ENCODE measurements at regions not wholly inside any gene's neighbourhood (a gene's known extent, or its start where the extent isn't known, plus 50 kb on each side); places are given as distances from the start of the nearest gene placed in this dataset.

DNA sequence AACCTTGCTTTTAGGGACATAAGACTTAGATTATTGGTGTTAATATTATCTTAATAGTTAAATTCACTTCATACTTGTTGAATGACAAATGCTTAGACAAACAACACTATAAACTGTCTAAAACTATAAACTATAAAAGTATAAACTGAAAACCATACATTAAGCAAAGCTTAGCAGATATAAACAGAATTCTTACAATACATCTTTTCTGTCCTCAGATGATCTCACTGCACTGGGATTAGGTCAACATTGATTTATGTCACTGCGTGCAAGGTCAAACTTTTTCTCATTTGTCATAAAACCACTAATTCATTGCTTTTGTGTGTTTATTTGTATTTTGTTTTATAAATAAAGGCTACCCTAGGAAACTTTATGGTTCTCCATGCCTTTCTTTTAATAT, 1491.8 kb downstream of the NCAM2 start:
- no peaks in the 10 kb centered on the region for H3K36me3 ChIP-seq (replicated peaks; ENCODE audit: low read depth, low read length)
- no peak overlapping the region for H3K27ac ChIP-seq (ENCODE audit: low read length)
- no peaks in the 10 kb centered on the region for H3K27me3 ChIP-seq (ENCODE audit: low read depth, low read length)
- no peak overlapping the region for H3K4me2 ChIP-seq (ENCODE audit: low read length)
- no peak overlapping the region for H2AFZ ChIP-seq (ENCODE audit: low read depth, low read length)
- no peaks in the 10 kb centered on the region for H3K9me3 ChIP-seq (ENCODE audit: insufficient read depth, low read length)
- TF ChIP-seq, protein P1, sequence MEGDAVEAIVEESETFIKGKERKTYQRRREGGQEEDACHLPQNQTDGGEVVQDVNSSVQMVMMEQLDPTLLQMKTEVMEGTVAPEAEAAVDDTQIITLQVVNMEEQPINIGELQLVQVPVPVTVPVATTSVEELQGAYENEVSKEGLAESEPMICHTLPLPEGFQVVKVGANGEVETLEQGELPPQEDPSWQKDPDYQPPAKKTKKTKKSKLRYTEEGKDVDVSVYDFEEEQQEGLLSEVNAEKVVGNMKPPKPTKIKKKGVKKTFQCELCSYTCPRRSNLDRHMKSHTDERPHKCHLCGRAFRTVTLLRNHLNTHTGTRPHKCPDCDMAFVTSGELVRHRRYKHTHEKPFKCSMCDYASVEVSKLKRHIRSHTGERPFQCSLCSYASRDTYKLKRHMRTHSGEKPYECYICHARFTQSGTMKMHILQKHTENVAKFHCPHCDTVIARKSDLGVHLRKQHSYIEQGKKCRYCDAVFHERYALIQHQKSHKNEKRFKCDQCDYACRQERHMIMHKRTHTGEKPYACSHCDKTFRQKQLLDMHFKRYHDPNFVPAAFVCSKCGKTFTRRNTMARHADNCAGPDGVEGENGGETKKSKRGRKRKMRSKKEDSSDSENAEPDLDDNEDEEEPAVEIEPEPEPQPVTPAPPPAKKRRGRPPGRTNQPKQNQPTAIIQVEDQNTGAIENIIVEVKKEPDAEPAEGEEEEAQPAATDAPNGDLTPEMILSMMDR (IDR thresholded peaks at IDR 0.05; ENCODE audit: low read depth, low read length) = no peak
- no peak for TF ChIP-seq EZH2phosphoT487 (IDR thresholded peaks at IDR 0.05; ENCODE audit: low read depth)
- H3K79me2 ChIP-seq (ENCODE audit: low read length) = no peaks in the 10 kb centered on the region
- no peak overlapping the region for H3K9ac ChIP-seq (ENCODE audit: low read length)
- H3K4me1 ChIP-seq (ENCODE audit: low read length) = no peaks in the 10 kb centered on the region
- no peak overlapping the region for H3K4me3 ChIP-seq (ENCODE audit: low read length)
- H4K20me1 ChIP-seq (ENCODE audit: insufficient read depth, low read length) = no peaks in the 10 kb centered on the region

DNA sequence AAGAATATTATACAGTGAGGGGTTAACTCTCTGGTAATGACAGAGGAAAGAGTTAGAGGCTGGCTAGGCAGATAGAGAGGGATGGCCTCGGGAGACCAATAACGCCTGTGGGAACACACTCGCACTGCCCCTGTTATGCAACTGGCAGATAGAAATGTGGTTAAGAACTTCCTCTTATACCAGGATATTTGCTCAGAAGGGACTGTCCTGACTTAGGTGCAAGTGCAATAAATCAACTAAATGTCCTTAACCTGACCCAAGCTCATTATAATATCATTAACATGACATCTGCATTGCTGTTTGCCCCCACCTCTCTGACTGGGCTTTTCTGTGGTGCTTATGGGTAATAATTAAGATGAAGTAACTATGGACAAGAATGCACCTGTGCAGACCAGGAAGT, 1518.0 kb downstream of the NCAM2 start:
- Histone ChIP-seq H2AFZ (ENCODE audit: low read depth, low read length) (no peak overlapping the region), H3K9me3 (ENCODE audit: insufficient read depth, low read length) (no peaks in the 10 kb centered on the region)

DNA sequence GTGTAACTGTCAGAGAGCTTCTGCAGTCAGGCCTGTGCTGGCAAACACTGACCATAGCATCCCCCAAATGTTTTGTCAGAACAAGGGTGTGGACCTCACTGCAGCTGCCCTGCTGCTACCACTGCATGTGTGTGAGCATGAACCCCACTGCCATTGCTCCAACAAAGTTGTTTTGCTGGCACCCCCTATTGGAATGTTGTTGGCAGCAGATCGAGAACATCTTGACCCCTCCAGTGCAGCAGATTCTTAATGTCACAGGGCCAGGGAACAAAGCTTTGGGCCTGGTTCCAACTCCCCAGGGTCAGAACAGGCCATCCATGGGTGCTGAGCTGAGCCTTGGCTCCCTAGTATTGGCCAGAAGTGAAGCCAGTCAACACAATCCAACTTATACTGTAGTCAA, 1537.4 kb downstream of the NCAM2 start:
- H3K27me3 ChIP-seq (ENCODE audit: low read depth, low read length) = no peaks in the 10 kb centered on the region
- H3K9ac ChIP-seq (ENCODE audit: low read length) = no peak overlapping the region
- TF ChIP-seq, protein P1 (IDR thresholded peaks at IDR 0.05; ENCODE audit: low read depth, low read length) = no peak
- no peak for TF ChIP-seq EZH2phosphoT487 (IDR thresholded peaks at IDR 0.05; ENCODE audit: low read depth)
- no peak overlapping the region for H2AFZ ChIP-seq (ENCODE audit: low read depth, low read length)
- no peak overlapping the region for H3K4me2 ChIP-seq (ENCODE audit: low read length)
- no peak overlapping the region for H3K27ac ChIP-seq (ENCODE audit: low read length)
- H4K20me1 ChIP-seq (ENCODE audit: insufficient read depth, low read length) = no peaks in the 10 kb centered on the region
- no peaks in the 10 kb centered on the region for H3K4me1 ChIP-seq (ENCODE audit: low read length)
- H3K36me3 ChIP-seq (replicated peaks; ENCODE audit: low read depth, low read length) = no peaks in the 10 kb centered on the region
- H3K79me2 ChIP-seq (ENCODE audit: low read length) = no peaks in the 10 kb centered on the region
- no peak overlapping the region for H3K4me3 ChIP-seq (ENCODE audit: low read length)
- H3K9me3 ChIP-seq (ENCODE audit: insufficient read depth, low read length) = no peaks in the 10 kb centered on the region

More for the DNA sequence above, 1518.0 kb downstream of the NCAM2 start:
- Histone ChIP-seq H3K27me3 (ENCODE audit: low read depth, low read length) (no peaks in the 10 kb centered on the region), H3K36me3 (replicated peaks; ENCODE audit: low read depth, low read length) (no peaks in the 10 kb centered on the region), H3K79me2 (ENCODE audit: low read length) (no peaks in the 10 kb centered on the region), H3K4me3 (ENCODE audit: low read length) (no peak overlapping the region), H3K4me1 (ENCODE audit: low read length) (peaks cover 8% of the 10 kb centered on the region; the same call in 1 of the 2 replicates), H3K4me2 (ENCODE audit: low read length) (no peak overlapping the region), H3K27ac (ENCODE audit: low read length) (no peak overlapping the region), H4K20me1 (ENCODE audit: insufficient read depth, low read length) (no peaks in the 10 kb centered on the region), H3K9ac (ENCODE audit: low read length) (no peak overlapping the region)
- TF ChIP-seq EZH2phosphoT487 (IDR thresholded peaks at IDR 0.05; ENCODE audit: low read depth) = no peak
- TF ChIP-seq, protein P1 (IDR thresholded peaks at IDR 0.05; ENCODE audit: low read depth, low read length) = no peak

DNA sequence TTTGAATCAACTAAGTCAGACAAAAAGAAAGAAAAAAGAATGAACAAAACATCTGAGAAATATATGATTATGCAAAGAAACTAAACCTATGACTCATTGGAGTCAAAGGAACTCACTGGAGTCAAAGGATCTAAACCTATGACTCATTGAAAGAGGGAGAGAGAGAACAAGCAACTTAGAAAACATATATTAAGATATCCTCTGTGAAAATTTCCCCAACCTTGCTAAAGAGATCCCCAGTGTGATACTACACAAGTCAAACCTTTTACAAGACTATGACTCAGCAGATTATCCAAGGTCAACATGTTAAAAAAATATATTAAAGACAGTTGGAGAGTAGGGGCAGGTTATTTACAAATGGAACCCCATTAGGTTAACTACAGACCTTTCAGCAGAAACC, 1538.3 kb downstream of the NCAM2 start:
- no peak overlapping the region for H3K27ac ChIP-seq (ENCODE audit: low read length)

More for the DNA sequence above, 1538.3 kb downstream of the NCAM2 start:
- no peak for TF ChIP-seq EZH2phosphoT487 (IDR thresholded peaks at IDR 0.05; ENCODE audit: low read depth)
- TF ChIP-seq, protein P1 (IDR thresholded peaks at IDR 0.05; ENCODE audit: low read depth, low read length) = no peak
- H3K9ac ChIP-seq (ENCODE audit: low read length) = no peak overlapping the region
- H3K36me3 ChIP-seq (replicated peaks; ENCODE audit: low read depth, low read length) = no peaks in the 10 kb centered on the region
- H4K20me1 ChIP-seq (ENCODE audit: insufficient read depth, low read length) = no peaks in the 10 kb centered on the region
- no peaks in the 10 kb centered on the region for H3K79me2 ChIP-seq (ENCODE audit: low read length)
- no peaks in the 10 kb centered on the region for H3K9me3 ChIP-seq (ENCODE audit: insufficient read depth, low read length)
- no peak overlapping the region for H3K4me3 ChIP-seq (ENCODE audit: low read length)
- no peaks in the 10 kb centered on the region for H3K4me1 ChIP-seq (ENCODE audit: low read length)
- H3K4me2 ChIP-seq (ENCODE audit: low read length) = no peak overlapping the region
- H2AFZ ChIP-seq (ENCODE audit: low read depth, low read length) = no peak overlapping the region
- no peaks in the 10 kb centered on the region for H3K27me3 ChIP-seq (ENCODE audit: low read depth, low read length)

Measured in OCI-LY3 (cell line).